VCaP (cell line): ENCODE measurements at regions not wholly inside any gene's neighbourhood (a gene's known extent, or its start where the extent isn't known, plus 50 kb on each side); places are given as distances from the start of the nearest gene placed in this dataset.
"Not testable (repeated sequence)": the region's sequence is repeated elsewhere in the genome, so short reads cannot be mapped to it uniquely, and the experiment has no call there.

Experiments
- H3K27ac ChIP-seq: fragments of 450-650 bp; 2 replicates; pipeline ENCODE4 v1.5.1; 2017
- CTCF ChIP-seq: fragments of 450-650 bp; conservative IDR thresholded peaks from 2 replicates; pipeline ENCODE4 v1.5.1; 2017; ENCODE audit warnings: mild to moderate bottlenecking, moderate library complexity

GRCh38 chr4:125229596-125230058 is 85.1 kb upstream of the FAT4 start:
- no peak for TF ChIP-seq CTCF
- no peak overlapping the region for H3K27ac ChIP-seq

GRCh38 chr4:125225806-125226205 is 88.9 kb upstream of the FAT4 start:
- no peak overlapping the region for H3K27ac ChIP-seq
- TF ChIP-seq CTCF = no peak

GRCh38 chr4:125200556-125200955 is 114.2 kb upstream of the FAT4 start:
- no peak for TF ChIP-seq CTCF
- H3K27ac ChIP-seq = no peak overlapping the region

GRCh38 chr4:125198916-125199315 is 115.8 kb upstream of the FAT4 start:
- H3K27ac ChIP-seq = no peak overlapping the region
- no peak for TF ChIP-seq CTCF

- not testable (repeated sequence) for H3K27ac ChIP-seq
Measured at GRCh38 chr4:125191874-125192459, 122.8 kb upstream of the FAT4 start.

- no peak for TF ChIP-seq CTCF
- no peak overlapping the region for H3K27ac ChIP-seq
Measured at GRCh38 chr4:125191232-125191631, 123.5 kb upstream of the FAT4 start.

GRCh38 chr4:125187226-125188176 is 127.3 kb upstream of the FAT4 start:
- H3K27ac ChIP-seq = peak overlapping the region; percentile 40
- no peak for TF ChIP-seq CTCF

GRCh38 chr4:125184116-125184515 is 130.6 kb upstream of the FAT4 start:
- no peak overlapping the region for H3K27ac ChIP-seq
- TF ChIP-seq CTCF = no peak
